Stimulated activated CD4-positive, alpha-beta T cell treated with anti-CD3 and anti-CD28 coated beads, Interleukin-15, amount 100 ng/mL, for 1 hour (primary cell): ENCODE measurements at regions not wholly inside any gene's neighbourhood (a gene's known extent, or its start where the extent isn't known, plus 50 kb on each side); places are given as distances from the start of the nearest gene placed in this dataset.

Experiments
- DNase-seq, 2 donors: peaks; one replicate each; pipeline ENCODE4 v3.0.0-alpha.2; 2020; ENCODE audit warnings: low read depth in 1 of 2, low spot score in 1 of 2

- no peak for DNase-seq
These were observed 107.1 kb upstream of the LINGO1 start for GRCh38 chr15:77739591-77740378.

GRCh38 chr15:77738441-77739302, 106.0 kb upstream of the LINGO1 start:
- no peak for DNase-seq

- DNase-seq: no peak
These were observed 105.3 kb upstream of the LINGO1 start for GRCh38 chr15:77738038-77738370.

- no peak for DNase-seq
These were observed 104.7 kb upstream of the LINGO1 start for GRCh38 chr15:77737238-77738037.

- DNase-seq: no peak
These were observed 101.6 kb upstream of the LINGO1 start for GRCh38 chr15:77734306-77734705.

- no peak for DNase-seq
These were observed 101.0 kb upstream of the LINGO1 start for GRCh38 chr15:77733579-77734300.

GRCh38 chr15:77732514-77733335, 100.0 kb upstream of the LINGO1 start:
- DNase-seq: no peak

GRCh38 chr15:77731945-77732344, 99.2 kb upstream of the LINGO1 start:
- no peak for DNase-seq

- no peak for DNase-seq
These were observed 98.4 kb upstream of the LINGO1 start for GRCh38 chr15:77731067-77731466.

- DNase-seq: no peak
These were observed 95.1 kb upstream of the LINGO1 start for GRCh38 chr15:77727635-77728304.

- DNase-seq: no peak
These were observed 92.0 kb upstream of the LINGO1 start for GRCh38 chr15:77724715-77725114.

- no peak for DNase-seq
These were observed 91.0 kb upstream of the LINGO1 start for GRCh38 chr15:77723756-77724155.

- DNase-seq: no peak
These were observed 90.2 kb upstream of the LINGO1 start for GRCh38 chr15:77722759-77723460.

- DNase-seq: no peak
These were observed 89.3 kb upstream of the LINGO1 start for GRCh38 chr15:77721963-77722362.

- DNase-seq: no peak
These were observed 87.9 kb upstream of the LINGO1 start for GRCh38 chr15:77720655-77721054.

GRCh38 chr15:77720173-77720572, 87.5 kb upstream of the LINGO1 start:
- DNase-seq: no peak

GRCh38 chr15:77719450-77719849, 86.7 kb upstream of the LINGO1 start:
- DNase-seq: no peak

GRCh38 chr15:77717333-77717990, 84.8 kb upstream of the LINGO1 start:
- DNase-seq: no peak
